ENCODE measurements at regions not wholly inside any gene's neighbourhood (a gene's known extent, or its start where the extent isn't known, plus 50 kb on each side); places are given as distances from the start of the nearest gene placed in this dataset.
A peak's percentile ranks its signal among the peaks of the same experiment; 100 is the strongest.
"Not testable (repeated sequence)": the region's sequence is repeated elsewhere in the genome, so short reads cannot be mapped to it uniquely, and the experiment has no call there.

- peaks cover 49% of the 10 kb centered on the region for H3K4me1 Mint-ChIP-seq
Observed at GRCh38 chr5:124913329-124913653, 166.9 kb upstream of the ZNF608 start.

GRCh38 chr5:124916313-124916712 lies 169.9 kb upstream of the ZNF608 start:
- H3K4me3 Mint-ChIP-seq, H3K36me3 Mint-ChIP-seq, H3K27ac Mint-ChIP-seq, ATAC-seq, H3K27me3 Mint-ChIP-seq, H3K9me3 Mint-ChIP-seq: not testable (repeated sequence)
- H3K4me1 Mint-ChIP-seq = peaks cover 25% of the 10 kb centered on the region

More at GRCh38 chr5:124913329-124913653, 166.9 kb upstream of the ZNF608 start:
- no peak for ATAC-seq
- Mint-ChIP-seq H3K27ac (peak overlapping the region; percentile 60), H3K27me3 (no peaks in the 10 kb centered on the region), H3K36me3 (no peaks in the 10 kb centered on the region), H3K9me3 (no peaks in the 10 kb centered on the region), H3K4me3 (no peak overlapping the region)

- ATAC-seq = no peak
- H3K27me3 Mint-ChIP-seq = no peaks in the 10 kb centered on the region
- H3K9me3 Mint-ChIP-seq = no peaks in the 10 kb centered on the region
- H3K27ac Mint-ChIP-seq = peak overlapping the region; percentile 24
- H3K36me3 Mint-ChIP-seq = no peaks in the 10 kb centered on the region
- peaks cover 10% of the 10 kb centered on the region for H3K4me1 Mint-ChIP-seq
- no peak overlapping the region for H3K4me3 Mint-ChIP-seq
Observed at GRCh38 chr5:124918618-124919017, 172.2 kb upstream of the ZNF608 start.

GRCh38 chr5:124919076-124919475 lies 172.6 kb upstream of the ZNF608 start:
- peaks cover 10% of the 10 kb centered on the region for H3K4me1 Mint-ChIP-seq
- no peak for ATAC-seq

GRCh38 chr5:124919747-124920525 lies 173.5 kb upstream of the ZNF608 start:
- ATAC-seq = no peak
- H3K36me3 Mint-ChIP-seq = no peaks in the 10 kb centered on the region
- peaks cover 11% of the 10 kb centered on the region for H3K4me1 Mint-ChIP-seq
- no peaks in the 10 kb centered on the region for H3K27me3 Mint-ChIP-seq
- no peak overlapping the region for H3K27ac Mint-ChIP-seq
- H3K4me3 Mint-ChIP-seq = no peak overlapping the region
- peaks cover 3% of the 10 kb centered on the region for H3K9me3 Mint-ChIP-seq

More at GRCh38 chr5:124919076-124919475, 172.6 kb upstream of the ZNF608 start:
- no peaks in the 10 kb centered on the region for H3K36me3 Mint-ChIP-seq
- no peaks in the 10 kb centered on the region for H3K27me3 Mint-ChIP-seq
- H3K27ac Mint-ChIP-seq = peak overlapping the region; percentile 24
- no peak overlapping the region for H3K4me3 Mint-ChIP-seq
- no peaks in the 10 kb centered on the region for H3K9me3 Mint-ChIP-seq

GRCh38 chr5:124920909-124921666 lies 174.6 kb upstream of the ZNF608 start:
- peaks cover 3% of the 10 kb centered on the region for H3K9me3 Mint-ChIP-seq
- no peak overlapping the region for H3K4me3 Mint-ChIP-seq
- H3K36me3 Mint-ChIP-seq = no peaks in the 10 kb centered on the region
- no peaks in the 10 kb centered on the region for H3K27me3 Mint-ChIP-seq
- ATAC-seq = peak; percentile 91
- H3K27ac Mint-ChIP-seq = no peak overlapping the region
- peaks cover 16% of the 10 kb centered on the region for H3K4me1 Mint-ChIP-seq

GRCh38 chr5:124921694-124922093 lies 175.3 kb upstream of the ZNF608 start:
- Mint-ChIP-seq H3K9me3 (peaks cover 3% of the 10 kb centered on the region), H3K4me3 (no peak overlapping the region), H3K27me3 (no peaks in the 10 kb centered on the region), H3K36me3 (no peaks in the 10 kb centered on the region), H3K27ac (no peak overlapping the region), H3K4me1 (peaks cover 10% of the 10 kb centered on the region)
- no peak for ATAC-seq

- Mint-ChIP-seq H3K4me3 (no peak overlapping the region), H3K9me3 (peaks cover 3% of the 10 kb centered on the region), H3K27ac (no peak overlapping the region), H3K4me1 (peaks cover 8% of the 10 kb centered on the region), H3K27me3 (no peaks in the 10 kb centered on the region), H3K36me3 (no peaks in the 10 kb centered on the region)
- no peak for ATAC-seq
Observed at GRCh38 chr5:124922255-124922975, 176.0 kb upstream of the ZNF608 start.

- H3K27ac Mint-ChIP-seq = no peak overlapping the region
- peaks cover 3% of the 10 kb centered on the region for H3K9me3 Mint-ChIP-seq
- H3K36me3 Mint-ChIP-seq = no peaks in the 10 kb centered on the region
- no peak overlapping the region for H3K4me3 Mint-ChIP-seq
- no peaks in the 10 kb centered on the region for H3K27me3 Mint-ChIP-seq
- ATAC-seq = no peak
- H3K4me1 Mint-ChIP-seq = peaks cover 8% of the 10 kb centered on the region
Observed at GRCh38 chr5:124923131-124923530, 176.7 kb upstream of the ZNF608 start.

- Mint-ChIP-seq H3K4me3 (no peak overlapping the region), H3K27ac (no peak overlapping the region), H3K4me1 (peaks cover 8% of the 10 kb centered on the region), H3K9me3 (peaks cover 3% of the 10 kb centered on the region), H3K36me3 (no peaks in the 10 kb centered on the region), H3K27me3 (no peaks in the 10 kb centered on the region)
- no peak for ATAC-seq
Observed at GRCh38 chr5:124924729-124925128, 178.3 kb upstream of the ZNF608 start.

- Mint-ChIP-seq H3K9me3 (peaks cover 3% of the 10 kb centered on the region), H3K4me3 (no peak overlapping the region), H3K36me3 (no peaks in the 10 kb centered on the region), H3K27me3 (no peaks in the 10 kb centered on the region), H3K27ac (peak overlapping the region; percentile 58), H3K4me1 (peaks cover 8% of the 10 kb centered on the region)
- ATAC-seq = no peak
Observed at GRCh38 chr5:124927735-124928134, 181.3 kb upstream of the ZNF608 start.

- Mint-ChIP-seq H3K4me1 (peaks cover 8% of the 10 kb centered on the region), H3K27me3 (no peaks in the 10 kb centered on the region)
Observed at GRCh38 chr5:124929000-124929399, 182.6 kb upstream of the ZNF608 start.

GRCh38 chr5:124932791-124933600 lies 186.6 kb upstream of the ZNF608 start:
- H3K4me3 Mint-ChIP-seq = no peak overlapping the region

More at GRCh38 chr5:124929000-124929399, 182.6 kb upstream of the ZNF608 start:
- H3K27ac Mint-ChIP-seq = no peak overlapping the region
- no peak overlapping the region for H3K4me3 Mint-ChIP-seq
- no peaks in the 10 kb centered on the region for H3K36me3 Mint-ChIP-seq
- peaks cover 3% of the 10 kb centered on the region for H3K9me3 Mint-ChIP-seq
- no peak for ATAC-seq

GRCh38 chr5:124935065-124935464 lies 188.6 kb upstream of the ZNF608 start:
- peak; percentile 91 for ATAC-seq
- H3K36me3 Mint-ChIP-seq = no peaks in the 10 kb centered on the region
- H3K4me1 Mint-ChIP-seq = peaks cover 14% of the 10 kb centered on the region
- peaks cover 3% of the 10 kb centered on the region for H3K9me3 Mint-ChIP-seq
- peak overlapping the region; percentile 100 for H3K27ac Mint-ChIP-seq
- peak overlapping the region; percentile 34 for H3K4me3 Mint-ChIP-seq
- H3K27me3 Mint-ChIP-seq = no peaks in the 10 kb centered on the region

More at GRCh38 chr5:124932791-124933600, 186.6 kb upstream of the ZNF608 start:
- Mint-ChIP-seq H3K27ac (peak overlapping the region; percentile 24), H3K27me3 (no peaks in the 10 kb centered on the region), H3K4me1 (peaks cover 14% of the 10 kb centered on the region), H3K36me3 (no peaks in the 10 kb centered on the region), H3K9me3 (no peaks in the 10 kb centered on the region)
- ATAC-seq = no peak

- ATAC-seq = peak; percentile 61
- peaks cover 7% of the 10 kb centered on the region for H3K9me3 Mint-ChIP-seq
- no peak overlapping the region for H3K4me3 Mint-ChIP-seq
- peak overlapping the region; percentile 100 for H3K27ac Mint-ChIP-seq
- no peaks in the 10 kb centered on the region for H3K27me3 Mint-ChIP-seq
- H3K36me3 Mint-ChIP-seq = no peaks in the 10 kb centered on the region
- H3K4me1 Mint-ChIP-seq = peaks cover 18% of the 10 kb centered on the region
Observed at GRCh38 chr5:124936626-124936933, 190.1 kb upstream of the ZNF608 start.
